Aorta (tissue), 5 donors: ENCODE measurements at regions not wholly inside any gene's neighbourhood (a gene's known extent, or its start where the extent isn't known, plus 50 kb on each side); places are given as distances from the start of the nearest gene placed in this dataset.

ENCODE experiments used
- ATAC-seq: fragments of 200-7000 bp; cut with Tn5 transposase; one replicate; pipeline ENCODE4 v1.9.1; 2022; ENCODE audit warnings: moderate library complexity; ENCODE audit not compliant: low FRiP score
- DNase-seq, 2 donors: peaks; one replicate each; pipeline ENCODE4 v3.0.0-alpha.2; 2020
- H3K27ac ChIP-seq, 2 donors: one replicate each; pipeline ENCODE4 v1.5.1; 2013; ENCODE audit warnings: low read length in 2 of 2, mild to moderate bottlenecking in 2 of 2, moderate library complexity in 2 of 2, control low read depth in 1 of 2, inconsistent platforms in 1 of 2, low read depth in 1 of 2
- H3K27me3 ChIP-seq, 2 donors: one replicate each; pipeline ENCODE4 v1.6.1; 2013; ENCODE audit warnings: control low read depth in 1 of 2, low read length in 1 of 2, mild to moderate bottlenecking in 1 of 2, moderate library complexity in 1 of 2; ENCODE audit not compliant: insufficient read depth in 2 of 2, control insufficient read depth in 1 of 2
- H3K36me3 ChIP-seq, 2 donors: one replicate each; pipeline ENCODE4 v1.6.1; 2013; ENCODE audit warnings: control low read depth in 1 of 2, low read length in 1 of 2, mild to moderate bottlenecking in 1 of 2; ENCODE audit not compliant: insufficient read depth in 2 of 2, control insufficient read depth in 1 of 2
- H3K4me1 ChIP-seq, 2 donors: one replicate each; pipeline ENCODE4 v1.6.1; 2013; ENCODE audit warnings: low read length in 2 of 2, control low read depth in 1 of 2, mild to moderate bottlenecking in 1 of 2, moderate library complexity in 1 of 2; ENCODE audit not compliant: insufficient read depth in 2 of 2, control insufficient read depth in 1 of 2
- H3K4me3 ChIP-seq, 2 donors: one replicate each; pipeline ENCODE4 v1.5.1; 2013; ENCODE audit warnings: low read length in 2 of 2, control low read depth in 1 of 2, mild to moderate bottlenecking in 1 of 2
- H3K9me3 ChIP-seq: one replicate; pipeline ENCODE4 v1.6.1; 2013; ENCODE audit warnings: mild to moderate bottlenecking, low read length; ENCODE audit not compliant: control insufficient read depth
- WGBS, 2 donors: extraction: QIAGEN DNeasy Blood & Tissue Kit; methylation state at CpG; one replicate each; pipeline ENCODE4 v1.1.7; 2013; 5-methylcytosine and 5-hydroxymethylcytosine counted together
- intact Hi-C, 2 donors: fragments of 100-400 bp; cut with DNase I; formaldehyde crosslinking; loops; one replicate each; pipeline versions ENCODE4 v1.14.2 to v1.15.0; 2022
- donor health status: healthy with polysubstance abuse.
- donor health status: Bipolar disorder and iron deficiency.
- donor health status: DM: no; HTN: no; CAD: no.
- donor health status: DM: no; HTN: no; CAD: no.
- donor health status: DM: yes; HTN: yes; CAD: no.

GRCh38 chr10:113474752-113475151, 78.1 kb upstream of the HABP2 start:
- Histone ChIP-seq H3K9me3 (no peaks in the 10 kb centered on the region), H3K4me1 (peaks cover 9 to 22% of the 10 kb centered on the region in 2 donors), H3K27ac (peak overlapping the region; percentile 38 to 93), H3K4me3 (no peak overlapping the region), H3K36me3 (no peaks in the 10 kb centered on the region), H3K27me3 (no peaks in the 10 kb centered on the region)
- WGBS, 2 donors: 45 to 59% methylated on average over 2 of the region's 2 CpGs
- ATAC-seq (no peak), DNase-seq (no peak)
- intact Hi-C loops: loop anchor here in 1 of 2 donors (5.0 kb wide), 1 partner anchor 892 kb away; no protein-coding TSS in a partner anchor

GRCh38 chr10:113475381-113475807, 77.5 kb upstream of the HABP2 start:
- no peaks in the 10 kb centered on the region for H3K27me3 ChIP-seq
- H3K4me1 ChIP-seq: peaks cover 9 to 22% of the 10 kb centered on the region in 2 donors
- H3K9me3 ChIP-seq: no peaks in the 10 kb centered on the region
- WGBS, 2 donors: 3 to 4% methylated on average over 4 of the region's 4 CpGs
- no peaks in the 10 kb centered on the region for H3K36me3 ChIP-seq
- no peak for DNase-seq
- peak overlapping the region; percentile 38 to 93 for H3K27ac ChIP-seq
- intact Hi-C loops: no loop called here
- no peak overlapping the region for H3K4me3 ChIP-seq
- peak; percentile 65 for ATAC-seq

GRCh38 chr10:113476191-113476590, 76.7 kb upstream of the HABP2 start:
- Histone ChIP-seq H3K4me3 (no peak overlapping the region), H3K27ac (peak overlapping the region; percentile 83 to 99), H3K4me1 (peaks cover 9 to 22% of the 10 kb centered on the region in 2 donors), H3K27me3 (no peaks in the 10 kb centered on the region), H3K9me3 (no peaks in the 10 kb centered on the region), H3K36me3 (no peaks in the 10 kb centered on the region)
- WGBS, 2 donors: 13 to 15% methylated on average over 8 of the region's 8 CpGs
- DNase-seq (no peak), ATAC-seq (peak; percentile 58)
- intact Hi-C loops: loop anchor here in 1 of 2 donors (2.0 kb wide), 1 partner anchor 15 kb away; no protein-coding TSS in a partner anchor

GRCh38 chr10:113476673-113477072, 76.2 kb upstream of the HABP2 start:
- DNase-seq: no peak
- Histone ChIP-seq H3K4me3 (no peak overlapping the region), H3K27me3 (no peaks in the 10 kb centered on the region), H3K36me3 (no peaks in the 10 kb centered on the region), H3K4me1 (peaks cover 9 to 22% of the 10 kb centered on the region in 2 donors), H3K9me3 (no peaks in the 10 kb centered on the region), H3K27ac (peak overlapping the region; percentile 83 to 99)
- ATAC-seq: no peak
- intact Hi-C loops: loop anchor here in 1 of 2 donors (2.0 kb wide), 1 partner anchor 14 kb away; no protein-coding TSS in a partner anchor
- WGBS, 2 donors: 45% methylated on average over 5 of the region's 5 CpGs

- peaks cover 9 to 22% of the 10 kb centered on the region in 2 donors for H3K4me1 ChIP-seq
- 72 to 83% methylated on average over 3 of the region's 3 CpGs for WGBS, 2 donors
- no peak for DNase-seq
Observed at GRCh38 chr10:113477451-113477850, 75.4 kb upstream of the HABP2 start.

GRCh38 chr10:113479346-113480080, 73.3 kb upstream of the HABP2 start:
- DNase-seq: no peak
- Histone ChIP-seq H3K4me1 (peaks cover 5 to 16% of the 10 kb centered on the region in 2 donors), H3K4me3 (no peak overlapping the region), H3K9me3 (peaks cover 6% of the 10 kb centered on the region), H3K27ac (no peak overlapping the region), H3K27me3 (no peaks in the 10 kb centered on the region), H3K36me3 (no peaks in the 10 kb centered on the region)
- 96 to 98% methylated on average over 9 of the region's 9 CpGs for WGBS, 2 donors
- ATAC-seq: no peak
- intact Hi-C loops: no loop called here

More at GRCh38 chr10:113477451-113477850, 75.4 kb upstream of the HABP2 start:
- intact Hi-C loops: loop anchor here in 1 of 2 donors (2.0 kb wide), 1 partner anchor 13 kb away; no protein-coding TSS in a partner anchor
- H3K27ac ChIP-seq: peak overlapping the region; percentile 64 to 87
- ATAC-seq: no peak
- peaks cover 1% of the 10 kb centered on the region for H3K9me3 ChIP-seq
- H3K4me3 ChIP-seq: no peak overlapping the region
- H3K36me3 ChIP-seq: no peaks in the 10 kb centered on the region
- H3K27me3 ChIP-seq: no peaks in the 10 kb centered on the region

- ATAC-seq (no peak), DNase-seq (no peak)
- 67 to 81% methylated on average over 1 of the region's 1 CpG for WGBS, 2 donors
- H3K4me3 ChIP-seq: no peak overlapping the region
- peaks cover 6% of the 10 kb centered on the region for H3K9me3 ChIP-seq
- intact Hi-C loops: no loop called here
- no peak overlapping the region for H3K27ac ChIP-seq
- no peaks in the 10 kb centered on the region for H3K27me3 ChIP-seq
- H3K36me3 ChIP-seq: peaks cover 0 to 2% of the 10 kb centered on the region in 2 donors
- peaks cover 4 to 12% of the 10 kb centered on the region in 2 donors for H3K4me1 ChIP-seq
Observed at GRCh38 chr10:113480081-113480360, 72.8 kb upstream of the HABP2 start.

- Histone ChIP-seq H3K4me3 (no peak overlapping the region), H3K4me1 (peaks cover 3 to 12% of the 10 kb centered on the region in 2 donors), H3K27me3 (no peaks in the 10 kb centered on the region), H3K27ac (no peak overlapping the region), H3K9me3 (peaks cover 6% of the 10 kb centered on the region), H3K36me3 (peaks cover 0 to 2% of the 10 kb centered on the region in 2 donors)
- ATAC-seq (no peak), DNase-seq (no peak)
- intact Hi-C loops: no loop called here
- WGBS, 2 donors: 56 to 75% methylated on average over 6 of the region's 6 CpGs
Observed at GRCh38 chr10:113480851-113481502, 71.9 kb upstream of the HABP2 start.
